ENCODE measurements at regions not wholly inside any gene's neighbourhood (a gene's known extent, or its start where the extent isn't known, plus 50 kb on each side); places are given as distances from the start of the nearest gene placed in this dataset.

DNA sequence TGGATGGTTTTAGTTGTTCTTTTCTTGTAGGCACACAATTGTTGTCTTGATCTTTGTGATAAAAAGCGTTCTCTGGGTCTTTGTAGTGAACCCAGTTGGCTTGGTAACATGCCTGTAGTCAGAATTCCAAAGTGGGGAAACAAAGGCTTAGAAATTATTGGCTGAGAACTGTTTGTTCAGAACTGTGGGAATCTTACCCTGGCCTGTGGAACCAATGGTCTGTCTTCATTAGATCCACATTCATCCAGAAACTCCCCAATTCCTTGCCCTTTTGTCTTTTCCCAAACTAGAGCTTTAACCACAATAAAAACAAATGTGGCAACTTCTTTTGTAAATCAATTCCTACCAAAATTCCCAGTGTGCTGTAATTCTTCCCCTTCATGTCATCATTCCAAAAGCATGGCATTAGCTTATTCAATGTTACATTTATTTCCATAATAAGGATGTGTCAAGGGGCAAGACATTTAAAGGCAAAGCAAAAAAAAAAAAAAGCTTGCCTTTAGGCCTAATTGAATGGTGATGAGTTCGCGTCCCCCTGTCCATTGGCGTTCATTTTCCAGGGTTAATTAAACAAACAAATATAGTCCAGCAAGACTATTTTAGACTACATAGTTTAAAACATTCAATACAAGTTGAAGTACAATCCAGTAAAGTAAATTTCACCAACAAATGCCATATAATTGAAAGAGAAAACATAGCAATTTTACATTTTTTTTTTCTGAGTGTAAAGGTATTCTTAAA, 249.8 kb upstream of the ZNF608 start:
- intact Hi-C loops (cut with DNase I, micrococcal nuclease) = no loop called here
- ChIA-PET POLR2A (interaction anchor here (0.6 kb wide), 1 partner anchor 63 kb away, joined by 3 read pairs; no protein-coding TSS in a partner anchor), CTCF (no interaction called here)
- DNase-seq (no peak), ATAC-seq (ENCODE audit: poor library complexity) (no peak)
- Histone ChIP-seq H3K9me3 (ENCODE audit: control insufficient read depth in 1 of 2, insufficient read depth in 1 of 2, low read length in 2 of 2) (peaks cover 0 to 3% of the 10 kb centered on the region in 2 experiments), H3K4me3 (ENCODE audit: low read length) (no peak overlapping the region), H3K36me3 (ENCODE audit: insufficient read depth, low read length) (no peaks in the 10 kb centered on the region), H3K27ac (ENCODE audit: low read depth in 1 of 2, low read length in 2 of 2) (no peak overlapping the region), H3K27me3 (ENCODE audit: control insufficient read depth in 1 of 2, insufficient read depth in 2 of 2, low read length in 2 of 2) (no peaks in the 10 kb centered on the region), H3K4me1 (ENCODE audit: insufficient read depth, low read length) (no peaks in the 10 kb centered on the region)
- Mint-ChIP-seq H3K27me3 (no peaks in the 10 kb centered on the region), H3K36me3 (ENCODE audit: low read depth) (no peaks in the 10 kb centered on the region), H3K4me1 (ENCODE audit: low read depth) (no peaks in the 10 kb centered on the region), H3K27ac (no peak overlapping the region), H3K9me3 (peaks cover 3% of the 10 kb centered on the region), H3K4me3 (no peak overlapping the region)
- TF ChIP-seq, protein P1, sequence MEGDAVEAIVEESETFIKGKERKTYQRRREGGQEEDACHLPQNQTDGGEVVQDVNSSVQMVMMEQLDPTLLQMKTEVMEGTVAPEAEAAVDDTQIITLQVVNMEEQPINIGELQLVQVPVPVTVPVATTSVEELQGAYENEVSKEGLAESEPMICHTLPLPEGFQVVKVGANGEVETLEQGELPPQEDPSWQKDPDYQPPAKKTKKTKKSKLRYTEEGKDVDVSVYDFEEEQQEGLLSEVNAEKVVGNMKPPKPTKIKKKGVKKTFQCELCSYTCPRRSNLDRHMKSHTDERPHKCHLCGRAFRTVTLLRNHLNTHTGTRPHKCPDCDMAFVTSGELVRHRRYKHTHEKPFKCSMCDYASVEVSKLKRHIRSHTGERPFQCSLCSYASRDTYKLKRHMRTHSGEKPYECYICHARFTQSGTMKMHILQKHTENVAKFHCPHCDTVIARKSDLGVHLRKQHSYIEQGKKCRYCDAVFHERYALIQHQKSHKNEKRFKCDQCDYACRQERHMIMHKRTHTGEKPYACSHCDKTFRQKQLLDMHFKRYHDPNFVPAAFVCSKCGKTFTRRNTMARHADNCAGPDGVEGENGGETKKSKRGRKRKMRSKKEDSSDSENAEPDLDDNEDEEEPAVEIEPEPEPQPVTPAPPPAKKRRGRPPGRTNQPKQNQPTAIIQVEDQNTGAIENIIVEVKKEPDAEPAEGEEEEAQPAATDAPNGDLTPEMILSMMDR (IDR thresholded peaks at IDR 0.05) = no peak

DNA sequence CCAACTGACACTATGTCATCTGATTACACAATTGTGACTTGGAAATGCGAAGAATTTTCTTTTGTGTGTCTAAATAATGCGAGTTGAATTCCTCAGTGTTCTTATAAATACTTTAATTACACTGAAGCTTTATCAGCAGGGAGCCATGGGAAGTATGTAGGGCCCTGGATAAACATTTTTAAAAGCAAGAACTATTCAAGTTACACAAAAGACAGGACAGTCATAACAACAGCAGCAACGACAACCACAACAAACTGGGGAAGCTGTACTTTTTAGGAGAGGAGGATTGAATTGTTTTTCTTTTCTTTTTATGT, 250.3 kb upstream of the ZNF608 start:
- intact Hi-C loops (cut with DNase I, micrococcal nuclease) = no loop called here

DNA sequence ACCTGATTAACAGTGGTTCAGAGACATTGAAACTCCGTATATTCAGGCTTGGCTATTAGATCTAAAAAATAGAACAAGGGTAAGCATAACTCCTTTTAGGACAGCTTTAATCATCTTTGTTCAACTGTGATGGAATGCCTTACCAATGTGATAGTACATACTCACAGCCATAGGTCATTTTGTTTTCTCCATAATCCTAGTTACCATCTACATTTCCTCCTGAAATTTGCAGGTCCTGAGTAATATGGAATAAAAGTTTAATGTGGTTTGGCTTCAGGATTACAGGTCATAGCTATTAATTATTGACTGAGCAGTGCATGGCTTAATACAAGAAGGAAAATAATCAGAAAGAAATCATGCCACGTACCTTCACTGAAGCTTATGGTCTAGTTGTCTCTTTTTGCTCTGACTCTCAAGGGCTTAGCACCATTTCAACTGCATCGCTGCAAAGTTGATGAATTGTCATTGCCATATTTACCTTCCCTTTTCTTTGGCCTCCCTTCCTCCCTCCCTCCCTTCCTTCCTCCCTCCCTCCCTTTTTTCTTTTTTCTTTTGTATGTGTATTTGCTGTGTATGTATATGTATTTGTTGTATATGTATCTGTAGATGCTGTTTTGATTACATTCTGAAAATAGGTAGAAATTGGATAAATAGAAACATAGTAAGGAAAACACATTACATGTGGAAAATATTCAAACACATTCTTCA, 250.9 kb upstream of the ZNF608 start:
- no peak for ATAC-seq (ENCODE audit: poor library complexity)
- Histone ChIP-seq H3K27me3 (ENCODE audit: control insufficient read depth in 1 of 2, insufficient read depth in 2 of 2, low read length in 2 of 2) (no peaks in the 10 kb centered on the region), H3K4me3 (ENCODE audit: low read length) (no peak overlapping the region), H3K27ac (ENCODE audit: low read depth in 1 of 2, low read length in 2 of 2) (no peak overlapping the region), H3K36me3 (ENCODE audit: insufficient read depth, low read length) (no peaks in the 10 kb centered on the region), H3K4me1 (ENCODE audit: insufficient read depth, low read length) (no peaks in the 10 kb centered on the region), H3K9me3 (ENCODE audit: control insufficient read depth in 1 of 2, insufficient read depth in 1 of 2, low read length in 2 of 2) (peaks cover 0 to 3% of the 10 kb centered on the region in 2 experiments)
- H3K36me3 Mint-ChIP-seq (ENCODE audit: low read depth) = no peaks in the 10 kb centered on the region
- H3K4me1 Mint-ChIP-seq (ENCODE audit: low read depth) = no peaks in the 10 kb centered on the region
- intact Hi-C loops (cut with DNase I, micrococcal nuclease) = no loop called here
- no peak overlapping the region for H3K27ac Mint-ChIP-seq
- peaks cover 4% of the 10 kb centered on the region for H3K9me3 Mint-ChIP-seq
- H3K4me3 Mint-ChIP-seq = no peak overlapping the region
- no peaks in the 10 kb centered on the region for H3K27me3 Mint-ChIP-seq
- no peak for DNase-seq
- CTCF ChIA-PET = no interaction called here
- POLR2A ChIA-PET = no interaction called here
- TF ChIP-seq, protein P1 (IDR thresholded peaks at IDR 0.05) = no peak

More for the DNA sequence above, 250.3 kb upstream of the ZNF608 start:
- ChIA-PET POLR2A (interaction anchor here (0.6 kb wide), 1 partner anchor 63 kb away, joined by 3 read pairs; no protein-coding TSS in a partner anchor), CTCF (no interaction called here)
- no peaks in the 10 kb centered on the region for H3K36me3 Mint-ChIP-seq (ENCODE audit: low read depth)
- H3K4me3 ChIP-seq (ENCODE audit: low read length) = no peak overlapping the region
- H3K4me1 Mint-ChIP-seq (ENCODE audit: low read depth) = no peaks in the 10 kb centered on the region
- no peaks in the 10 kb centered on the region for H3K4me1 ChIP-seq (ENCODE audit: insufficient read depth, low read length)
- peaks cover 0 to 3% of the 10 kb centered on the region in 2 experiments for H3K9me3 ChIP-seq (ENCODE audit: control insufficient read depth in 1 of 2, insufficient read depth in 1 of 2, low read length in 2 of 2)
- H3K27ac ChIP-seq (ENCODE audit: low read depth in 1 of 2, low read length in 2 of 2) = no peak overlapping the region
- no peak overlapping the region for H3K4me3 Mint-ChIP-seq
- no peaks in the 10 kb centered on the region for H3K27me3 Mint-ChIP-seq
- DNase-seq (no peak), ATAC-seq (ENCODE audit: poor library complexity) (no peak)
- H3K27me3 ChIP-seq (ENCODE audit: control insufficient read depth in 1 of 2, insufficient read depth in 2 of 2, low read length in 2 of 2) = no peaks in the 10 kb centered on the region
- H3K36me3 ChIP-seq (ENCODE audit: insufficient read depth, low read length) = no peaks in the 10 kb centered on the region
- TF ChIP-seq, protein P1 (IDR thresholded peaks at IDR 0.05) = no peak
- peaks cover 4% of the 10 kb centered on the region for H3K9me3 Mint-ChIP-seq
- no peak overlapping the region for H3K27ac Mint-ChIP-seq

All from CD4-positive, alpha-beta T cell (primary cell).